ENCODE measurements at regions not wholly inside any gene's neighbourhood (a gene's known extent, or its start where the extent isn't known, plus 50 kb on each side); places are given as distances from the start of the nearest gene placed in this dataset.

DNA sequence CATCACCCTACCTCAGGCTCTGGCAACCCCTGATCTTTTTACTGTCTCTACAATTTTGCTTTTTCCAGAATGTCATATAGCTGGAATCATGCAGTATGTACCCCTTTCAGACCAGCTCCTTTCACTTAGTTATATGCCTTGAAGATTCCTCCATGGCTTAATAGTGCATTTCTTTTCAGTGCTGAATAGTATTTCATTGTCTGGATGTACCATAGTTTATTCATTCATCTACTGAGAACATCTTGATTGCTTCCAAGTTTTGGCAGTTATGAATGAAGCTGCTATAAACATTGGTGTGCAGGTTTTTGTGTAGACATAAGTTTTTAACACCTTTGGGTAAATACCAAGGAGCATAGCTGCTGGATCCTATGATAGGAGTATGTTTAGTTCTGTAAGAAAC is 50.8 kb upstream of the ANP32A start:
- DNase-seq, result no peak

DNA sequence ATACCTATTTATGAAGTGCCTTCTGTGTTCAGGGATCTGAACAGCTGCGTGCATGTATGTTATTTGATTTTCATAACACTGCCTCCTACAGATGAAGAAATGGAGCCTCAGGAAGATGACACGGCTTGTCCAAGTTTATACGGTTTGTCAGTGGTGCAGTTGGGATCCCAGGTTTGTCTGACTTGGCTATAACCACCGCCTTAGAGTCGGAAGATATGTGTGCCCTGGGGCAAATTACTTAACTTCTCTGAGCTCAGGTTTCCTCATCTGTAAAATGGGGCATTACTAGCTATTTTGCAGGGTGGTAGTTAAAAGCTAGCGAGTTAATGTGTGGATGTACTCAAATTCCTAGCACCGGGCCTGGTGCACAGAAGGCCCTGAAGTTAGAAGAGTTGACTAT is 54.1 kb upstream of the ANP32A start:
- DNase-seq, result no peak

DNA sequence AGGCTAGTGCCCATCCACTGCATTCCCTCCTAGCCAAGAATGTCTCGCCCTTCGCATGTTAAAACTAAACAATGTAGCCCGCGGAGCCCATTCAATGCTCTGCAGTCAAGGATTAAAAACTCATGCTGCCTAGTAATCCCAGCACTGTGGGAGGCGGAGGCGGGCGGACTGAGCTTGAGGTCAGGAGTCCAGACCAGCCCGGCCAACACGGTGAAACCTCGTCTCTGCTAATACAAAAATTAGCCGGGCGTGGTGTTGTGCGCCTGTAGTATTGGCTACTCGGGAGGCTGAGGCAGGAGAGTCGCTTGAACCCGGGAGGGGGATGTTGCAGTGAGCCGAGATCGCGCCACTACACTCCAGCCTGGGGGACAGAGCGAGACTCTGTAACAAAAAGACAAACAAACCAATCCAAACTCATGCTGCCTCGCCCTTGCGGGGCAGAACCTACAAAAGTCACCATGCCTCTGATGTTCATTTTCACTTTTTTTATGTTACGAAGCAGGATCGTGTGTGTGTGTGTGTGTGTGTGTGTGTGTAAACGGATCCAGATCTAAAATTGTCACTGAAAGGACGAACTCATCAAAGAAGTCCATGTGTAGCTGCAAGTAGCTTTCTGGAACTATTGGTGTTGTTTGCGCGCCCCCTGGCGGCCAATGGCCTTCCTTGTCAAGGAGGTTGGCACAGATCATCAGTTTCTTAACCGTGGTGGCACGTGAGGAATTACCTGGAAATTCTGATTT is 54.8 kb upstream of the SPESP1 start:
- peak; percentile 95 for DNase-seq

DNA sequence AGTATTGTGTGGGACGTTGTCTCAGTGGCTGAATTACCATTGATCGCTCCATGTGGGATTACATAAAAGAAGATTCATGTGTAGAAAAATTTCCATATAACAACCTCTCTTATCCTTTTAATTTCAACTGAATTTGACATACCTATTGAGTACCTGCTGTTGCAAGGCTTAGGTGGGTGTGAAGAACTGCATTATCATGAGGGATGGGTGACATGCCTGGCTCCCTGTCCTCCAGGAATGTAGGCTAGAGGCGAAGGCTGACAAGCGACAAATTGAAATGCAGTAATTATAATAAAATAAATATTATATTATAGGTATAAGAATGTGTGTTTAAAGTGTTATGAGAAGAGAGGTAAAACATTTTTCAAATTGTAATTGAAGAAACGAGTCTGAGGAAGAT is 52.7 kb upstream of the SPESP1 start:
- DNase-seq, result no peak

DNA sequence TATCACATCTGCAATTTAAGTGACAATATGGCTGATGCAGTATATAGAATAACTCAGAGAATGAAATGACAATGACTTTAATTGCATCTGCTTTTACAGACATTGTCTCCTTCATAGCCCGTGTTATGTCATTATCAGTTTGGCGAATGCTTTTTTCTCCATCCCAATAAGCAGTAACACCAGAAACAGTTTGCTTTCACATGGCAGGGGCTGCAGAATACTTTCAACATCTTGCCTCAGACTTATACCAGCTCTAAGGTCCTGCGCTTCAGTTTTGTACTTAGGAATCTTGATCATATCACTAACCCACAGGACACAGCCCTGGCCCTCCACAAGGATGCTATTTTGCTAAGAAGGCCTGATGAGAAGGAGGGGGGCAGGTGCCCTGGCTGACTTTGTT is 49.9 kb upstream of the SPESP1 start:
- DNase-seq, result no peak
